22Rv1 (cell line): ENCODE measurements at regions not wholly inside any gene's neighbourhood (a gene's known extent, or its start where the extent isn't known, plus 50 kb on each side); places are given as distances from the start of the nearest gene placed in this dataset.

Experiments used
- CTCF ChIP-seq: fragments of 450-650 bp; IDR thresholded peaks from 2 replicates; pipeline ENCODE4 v1.5.1; 2017; ENCODE audit warnings: mild to moderate bottlenecking
- ZFX ChIP-seq: fragments of 450-650 bp; IDR thresholded peaks from 2 replicates; pipeline ENCODE4 v1.6.1; 2017; ENCODE audit warnings: antibody characterized with exemption, borderline replicate concordance

GRCh38 chr14:25953532-25954139, 644.2 kb downstream of the NOVA1 start:
- TF ChIP-seq CTCF (no peak), ZFX (no peak)
